ENCODE measurements at regions not wholly inside any gene's neighbourhood (a gene's known extent, or its start where the extent isn't known, plus 50 kb on each side); places are given as distances from the start of the nearest gene placed in this dataset.
"Not testable (repeated sequence)": the region's sequence is repeated elsewhere in the genome, so short reads cannot be mapped to it uniquely, and the experiment has no call there.

DNA sequence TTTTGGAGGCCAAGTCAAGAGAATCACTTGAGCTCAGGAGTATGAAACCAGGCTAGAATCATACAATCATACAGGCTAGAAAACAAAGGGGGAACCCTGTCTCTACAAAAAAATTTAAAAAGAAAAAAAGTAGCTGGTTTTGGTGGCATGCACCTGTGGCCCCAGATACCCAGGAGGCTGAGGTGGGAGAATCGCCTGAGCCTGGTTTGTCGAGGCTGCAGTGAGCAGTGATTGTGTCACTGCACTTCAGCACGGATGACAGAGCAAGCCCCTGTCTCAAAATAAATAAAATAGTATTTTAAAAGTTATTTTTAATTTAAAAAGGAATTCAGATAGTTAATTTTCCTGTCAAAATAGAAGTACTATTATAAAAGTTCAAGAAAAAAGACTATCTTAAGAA lies 369.1 kb upstream of the SLITRK5 start:
- H3K4me3 Mint-ChIP-seq, result no peak overlapping the region
- H3K9me3 Mint-ChIP-seq, result peaks cover 10% of the 10 kb centered on the region
- no peaks in the 10 kb centered on the region for H3K4me1 Mint-ChIP-seq
- no peaks in the 10 kb centered on the region for H3K36me3 Mint-ChIP-seq
- no peak overlapping the region for H3K27ac Mint-ChIP-seq
- ATAC-seq (no peak), DNase-seq (ENCODE audit: low spot score in 2 of 2) (no peak)

DNA sequence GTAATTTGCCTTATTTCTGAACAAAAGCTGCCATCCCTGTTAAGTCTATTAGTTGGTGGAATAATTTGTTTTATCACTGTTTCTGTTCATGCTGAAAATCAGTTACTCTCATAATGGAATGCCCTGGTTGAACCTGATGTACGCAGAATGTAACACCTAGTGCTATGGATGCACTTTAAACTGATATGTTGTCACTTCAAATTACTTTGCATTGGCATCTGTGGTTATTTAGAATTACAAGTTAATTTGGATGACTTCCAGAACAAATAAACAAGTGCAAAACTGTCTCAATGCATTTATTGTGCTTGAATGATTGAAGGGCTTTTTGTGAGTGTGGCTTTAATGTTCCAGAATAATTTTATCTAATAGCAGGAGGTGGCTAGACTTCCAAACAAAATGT lies 368.2 kb upstream of the SLITRK5 start:
- ATAC-seq, result no peak
- no peaks in the 10 kb centered on the region for H3K36me3 Mint-ChIP-seq
- no peak overlapping the region for H3K27ac Mint-ChIP-seq
- DNase-seq (ENCODE audit: low spot score in 2 of 2), result no peak
- H3K4me1 Mint-ChIP-seq, result no peaks in the 10 kb centered on the region
- peaks cover 10% of the 10 kb centered on the region for H3K9me3 Mint-ChIP-seq
- H3K4me3 Mint-ChIP-seq, result no peak overlapping the region

DNA sequence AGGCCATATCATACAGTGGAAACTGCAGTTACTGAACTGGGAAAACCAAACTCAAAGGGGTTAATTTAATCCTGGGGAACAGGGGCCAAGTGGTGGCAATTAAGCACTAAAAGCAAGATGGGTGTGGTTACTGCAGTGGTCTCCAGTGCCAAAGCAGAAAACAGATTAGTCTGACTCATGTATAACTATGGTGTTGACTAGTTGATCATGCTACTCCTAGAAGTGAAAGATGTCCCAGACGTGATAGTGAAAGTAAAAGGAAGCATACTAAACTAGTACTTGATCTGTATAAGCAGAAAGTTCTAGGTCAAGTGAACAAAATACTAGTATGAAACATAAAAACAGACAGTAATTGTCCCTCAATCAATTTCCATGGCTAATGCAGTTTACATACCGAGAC lies 360.0 kb upstream of the SLITRK5 start:
- H3K4me3 Mint-ChIP-seq, result no peak overlapping the region
- DNase-seq (ENCODE audit: low spot score in 2 of 2) (no peak), ATAC-seq (peak; percentile 78)
- no peaks in the 10 kb centered on the region for H3K36me3 Mint-ChIP-seq
- no peaks in the 10 kb centered on the region for H3K4me1 Mint-ChIP-seq
- H3K27ac Mint-ChIP-seq, result no peak overlapping the region
- peaks cover 15% of the 10 kb centered on the region for H3K9me3 Mint-ChIP-seq

DNA sequence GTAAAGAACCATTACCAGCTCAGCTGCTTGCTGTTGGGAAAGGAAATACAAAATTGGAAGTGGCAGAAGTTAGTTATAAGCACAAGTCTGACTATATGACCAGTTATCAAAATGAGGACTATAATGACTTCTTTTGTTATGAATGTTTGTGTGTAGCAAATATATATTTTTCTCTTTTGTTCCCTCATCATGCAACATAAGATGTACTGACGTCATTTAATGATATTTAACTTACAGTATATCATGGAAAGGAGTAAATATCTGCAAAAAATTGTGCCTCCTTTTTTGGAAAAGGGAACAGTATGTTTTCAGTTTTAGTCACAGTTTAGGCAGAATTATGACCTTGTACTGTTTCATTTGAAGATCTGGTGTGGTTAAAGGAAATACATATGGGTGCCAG lies 356.3 kb upstream of the SLITRK5 start:
- Mint-ChIP-seq H3K9me3 (peaks cover 12% of the 10 kb centered on the region), H3K27ac (no peak overlapping the region), H3K4me3 (no peak overlapping the region), H3K4me1 (no peaks in the 10 kb centered on the region), H3K36me3 (no peaks in the 10 kb centered on the region)
- DNase-seq (ENCODE audit: low spot score in 2 of 2) (no peak), ATAC-seq (no peak)

DNA sequence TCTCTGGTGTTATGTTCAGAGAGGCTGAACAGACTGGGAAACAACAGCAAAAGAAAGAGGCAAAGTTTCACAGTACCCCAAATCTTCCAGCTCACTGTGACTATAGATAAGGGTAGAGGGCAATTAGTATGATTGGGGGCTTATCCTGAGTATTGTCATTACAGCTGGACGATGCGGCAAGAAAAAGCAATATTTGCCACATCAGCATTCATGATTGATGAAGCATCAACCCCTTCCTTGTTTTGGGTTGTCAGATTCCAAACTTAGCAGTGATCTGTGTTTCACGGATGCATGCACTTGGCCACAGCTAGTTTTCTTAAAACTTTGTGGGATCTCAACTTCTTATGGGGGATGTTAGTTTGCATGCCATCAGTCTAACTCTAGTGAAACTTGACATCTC lies 348.8 kb upstream of the SLITRK5 start:
- no peaks in the 10 kb centered on the region for H3K4me1 Mint-ChIP-seq
- H3K4me3 Mint-ChIP-seq, result no peak overlapping the region
- H3K27ac Mint-ChIP-seq, result no peak overlapping the region
- DNase-seq (ENCODE audit: low spot score in 2 of 2), result no peak
- no peak for ATAC-seq
- peaks cover 3% of the 10 kb centered on the region for H3K9me3 Mint-ChIP-seq
- H3K36me3 Mint-ChIP-seq, result no peaks in the 10 kb centered on the region

DNA sequence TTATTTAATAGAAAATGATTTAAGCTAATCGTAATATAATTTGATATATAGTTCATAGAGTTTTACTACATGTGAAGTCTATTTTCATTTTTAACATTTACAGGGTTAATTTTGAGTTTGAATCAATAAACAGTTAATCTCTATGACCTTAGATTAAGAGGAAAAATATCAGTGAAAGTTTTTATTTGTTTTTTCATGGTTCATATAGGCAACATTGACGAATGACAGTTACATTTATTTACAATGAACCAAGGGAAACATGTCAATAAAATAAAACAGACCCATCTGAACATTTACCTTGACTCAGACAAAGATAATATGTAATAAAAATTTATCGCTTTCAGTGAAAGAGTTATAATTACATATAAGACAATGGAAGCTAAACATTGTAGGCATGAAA lies 346.6 kb upstream of the SLITRK5 start:
- Mint-ChIP-seq H3K4me1 (no peaks in the 10 kb centered on the region), H3K9me3 (peaks cover 3% of the 10 kb centered on the region), H3K4me3 (no peak overlapping the region), H3K36me3 (no peaks in the 10 kb centered on the region), H3K27ac (no peak overlapping the region)
- no peak for ATAC-seq
- no peak for DNase-seq (ENCODE audit: low spot score in 2 of 2)

GRCh38 chr13:87331178-87331577 lies 340.0 kb upstream of the SLITRK5 start:
- no peak overlapping the region for H3K27ac Mint-ChIP-seq
- no peaks in the 10 kb centered on the region for H3K4me1 Mint-ChIP-seq
- ATAC-seq (no peak), DNase-seq (ENCODE audit: low spot score in 2 of 2) (no peak)
- H3K36me3 Mint-ChIP-seq, result no peaks in the 10 kb centered on the region
- H3K4me3 Mint-ChIP-seq, result no peak overlapping the region
- peaks cover 8% of the 10 kb centered on the region for H3K9me3 Mint-ChIP-seq

GRCh38 chr13:87333599-87333998 lies 337.6 kb upstream of the SLITRK5 start:
- Mint-ChIP-seq H3K4me3 (no peak overlapping the region), H3K27ac (no peak overlapping the region), H3K4me1 (no peaks in the 10 kb centered on the region), H3K36me3 (no peaks in the 10 kb centered on the region), H3K9me3 (peaks cover 5% of the 10 kb centered on the region)
- DNase-seq (ENCODE audit: low spot score in 2 of 2) (no peak), ATAC-seq (no peak)

DNA sequence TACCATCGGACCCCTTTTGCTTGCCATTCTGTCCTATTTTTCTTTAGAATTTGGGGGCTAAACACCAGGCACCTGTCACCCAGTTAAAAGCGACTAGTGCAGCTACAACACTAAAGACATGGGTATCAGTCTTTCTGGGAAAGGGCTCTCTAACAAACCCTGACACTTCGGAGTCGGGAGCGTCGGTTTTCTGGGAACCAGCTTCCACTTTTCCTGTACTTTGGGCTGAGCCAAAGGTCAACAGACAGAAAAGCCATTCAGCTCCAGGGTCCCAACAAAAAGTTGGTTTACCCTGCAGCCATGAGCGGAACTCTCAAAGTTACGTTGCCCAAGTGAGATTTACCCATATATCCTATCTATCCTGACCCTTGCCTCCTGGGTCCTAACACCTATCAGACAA lies 337.0 kb upstream of the SLITRK5 start:
- no peak for ATAC-seq
- H3K27ac Mint-ChIP-seq, result no peak overlapping the region
- H3K4me3 Mint-ChIP-seq, result no peak overlapping the region
- no peaks in the 10 kb centered on the region for H3K36me3 Mint-ChIP-seq
- no peaks in the 10 kb centered on the region for H3K4me1 Mint-ChIP-seq
- H3K9me3 Mint-ChIP-seq, result peaks cover 5% of the 10 kb centered on the region
- DNase-seq (ENCODE audit: low spot score in 2 of 2), result no peak

- not testable (repeated sequence) for H3K9me3 Mint-ChIP-seq; H3K36me3 Mint-ChIP-seq; H3K4me1 Mint-ChIP-seq; H3K27ac Mint-ChIP-seq; ATAC-seq; H3K4me3 Mint-ChIP-seq; DNase-seq (ENCODE audit: low spot score in 2 of 2)
Observed at GRCh38 chr13:87336346-87336889, 334.8 kb upstream of the SLITRK5 start.

DNA sequence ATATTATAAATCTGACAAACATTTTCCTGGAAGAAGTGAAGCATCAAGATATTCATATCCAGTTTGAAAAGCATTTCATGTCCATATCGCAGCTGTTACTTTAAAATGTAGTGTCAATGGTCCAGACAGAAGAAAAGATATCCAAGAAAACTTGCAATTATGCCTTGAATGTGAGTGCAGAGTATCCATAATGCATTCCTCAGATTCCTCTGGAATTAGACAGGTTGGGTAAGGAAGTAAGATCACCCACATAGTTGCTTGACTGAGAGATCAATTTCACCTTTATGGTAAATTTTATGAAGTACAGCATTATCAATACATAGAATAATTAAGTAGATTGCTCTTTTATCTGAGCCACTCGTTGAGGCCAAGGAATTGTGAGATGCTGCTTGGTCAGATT lies 327.0 kb upstream of the SLITRK5 start:
- ATAC-seq (no peak), DNase-seq (ENCODE audit: low spot score in 2 of 2) (no peak)
- Mint-ChIP-seq H3K4me1 (no peaks in the 10 kb centered on the region), H3K27ac (no peak overlapping the region), H3K9me3 (no peaks in the 10 kb centered on the region), H3K36me3 (no peaks in the 10 kb centered on the region), H3K4me3 (no peak overlapping the region)

- Mint-ChIP-seq H3K4me3 (no peak overlapping the region), H3K36me3 (no peaks in the 10 kb centered on the region), H3K9me3 (peaks cover 11% of the 10 kb centered on the region), H3K4me1 (no peaks in the 10 kb centered on the region), H3K27ac (no peak overlapping the region)
- DNase-seq (ENCODE audit: low spot score in 2 of 2) (no peak), ATAC-seq (no peak)
Observed at GRCh38 chr13:87355451-87355850, 315.7 kb upstream of the SLITRK5 start.

DNA sequence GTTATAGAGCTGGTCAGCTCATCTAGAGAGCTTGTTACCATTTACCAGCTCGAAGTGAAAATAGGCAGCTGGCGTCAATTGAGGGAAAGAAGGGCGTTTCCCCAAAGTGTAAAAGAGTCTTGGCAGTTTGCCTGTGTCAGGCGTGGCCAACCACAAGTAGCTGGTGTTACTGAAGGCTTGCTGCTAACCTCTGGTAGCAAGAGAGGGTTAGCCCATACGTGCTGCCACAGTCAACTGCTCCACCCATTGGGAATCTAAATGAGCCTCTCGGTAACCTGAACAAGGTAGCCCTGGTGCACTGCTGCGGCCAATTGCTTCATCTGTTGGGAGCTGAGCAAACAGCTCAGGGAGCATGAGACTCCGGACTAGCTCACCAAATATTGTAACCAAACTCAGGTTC lies 314.9 kb upstream of the SLITRK5 start:
- H3K36me3 Mint-ChIP-seq, result no peaks in the 10 kb centered on the region
- ATAC-seq, result no peak

DNA sequence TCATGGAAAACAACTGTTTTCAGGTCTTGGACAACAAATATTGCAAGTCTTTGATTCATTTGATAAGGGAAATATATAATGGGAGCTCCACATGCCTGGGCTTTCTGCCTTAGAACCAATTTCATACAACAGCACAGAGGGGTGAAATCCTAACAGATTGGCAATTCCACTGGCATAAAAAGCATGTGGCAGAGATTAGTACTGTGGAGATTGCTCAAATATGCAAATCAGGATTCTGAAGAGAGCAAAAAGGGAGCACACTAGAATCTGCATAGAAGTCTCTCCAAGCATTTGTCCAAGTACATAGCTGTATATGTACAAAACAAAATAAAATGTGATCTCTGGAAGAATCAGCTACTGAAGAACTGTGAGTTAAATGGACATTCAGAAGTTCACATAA lies 312.9 kb upstream of the SLITRK5 start:
- ATAC-seq, result no peak
- H3K27ac Mint-ChIP-seq, result no peak overlapping the region

More for the DNA sequence above, 314.9 kb upstream of the SLITRK5 start:
- Mint-ChIP-seq H3K4me3 (no peak overlapping the region), H3K27ac (no peak overlapping the region), H3K9me3 (peaks cover 11% of the 10 kb centered on the region), H3K4me1 (no peaks in the 10 kb centered on the region)
- DNase-seq (ENCODE audit: low spot score in 2 of 2), result no peak

DNA sequence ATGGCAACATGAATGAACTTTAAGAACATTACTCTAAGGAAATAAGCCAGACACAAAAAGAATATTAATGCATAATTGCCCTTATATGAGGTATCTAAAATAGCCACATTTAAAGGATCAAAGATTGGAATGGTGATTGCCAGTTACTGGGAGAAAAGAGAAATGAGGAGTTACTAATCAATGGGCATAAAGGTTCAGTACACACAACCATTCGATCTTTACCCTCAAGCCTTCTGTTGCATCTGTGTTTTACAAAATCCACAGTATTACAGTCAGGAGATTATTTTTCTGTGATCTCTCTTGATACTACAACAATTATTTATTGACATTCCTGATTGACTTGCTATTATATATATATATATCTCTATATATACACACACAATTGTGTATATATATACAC lies 310.0 kb upstream of the SLITRK5 start:
- DNase-seq (ENCODE audit: low spot score in 2 of 2), result no peak
- Mint-ChIP-seq H3K36me3 (no peaks in the 10 kb centered on the region), H3K27ac (no peak overlapping the region), H3K4me1 (no peaks in the 10 kb centered on the region), H3K4me3 (no peak overlapping the region), H3K9me3 (peaks cover 4% of the 10 kb centered on the region)
- ATAC-seq, result no peak

More for the DNA sequence above, 312.9 kb upstream of the SLITRK5 start:
- no peak for DNase-seq (ENCODE audit: low spot score in 2 of 2)
- H3K36me3 Mint-ChIP-seq, result no peaks in the 10 kb centered on the region
- peaks cover 11% of the 10 kb centered on the region for H3K9me3 Mint-ChIP-seq
- H3K4me1 Mint-ChIP-seq, result no peaks in the 10 kb centered on the region
- H3K4me3 Mint-ChIP-seq, result no peak overlapping the region

DNA sequence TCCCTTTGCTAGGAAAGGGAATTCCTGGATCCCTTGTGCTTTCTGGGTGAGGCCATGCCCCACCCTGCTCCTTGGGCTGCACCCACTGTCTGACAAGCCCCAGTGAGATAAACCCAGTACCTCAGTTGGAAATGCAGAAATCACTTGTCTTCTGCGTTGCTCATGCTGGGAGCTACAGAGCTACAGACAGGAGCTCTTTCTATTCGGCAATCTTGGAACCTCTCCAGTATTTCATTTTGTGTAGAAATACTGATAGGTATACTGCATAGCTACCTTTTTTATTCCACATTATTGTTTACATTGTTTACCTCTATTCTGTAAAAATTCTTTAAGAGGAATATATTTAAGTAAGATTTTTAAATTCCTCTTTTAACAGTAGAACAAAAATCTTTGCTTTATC lies 302.5 kb upstream of the SLITRK5 start:
- no peak for DNase-seq (ENCODE audit: low spot score in 2 of 2)

GRCh38 chr13:87376081-87376480 lies 295.1 kb upstream of the SLITRK5 start:
- DNase-seq (ENCODE audit: low spot score in 2 of 2) (no peak), ATAC-seq (no peak)
- Mint-ChIP-seq H3K9me3 (peaks cover 7% of the 10 kb centered on the region), H3K36me3 (no peaks in the 10 kb centered on the region), H3K4me3 (no peak overlapping the region), H3K27ac (no peak overlapping the region), H3K4me1 (no peaks in the 10 kb centered on the region)

More for the DNA sequence above, 302.5 kb upstream of the SLITRK5 start:
- no peak overlapping the region for H3K27ac Mint-ChIP-seq
- ATAC-seq, result no peak
- H3K4me3 Mint-ChIP-seq, result no peak overlapping the region
- no peaks in the 10 kb centered on the region for H3K4me1 Mint-ChIP-seq
- H3K9me3 Mint-ChIP-seq, result peaks cover 8% of the 10 kb centered on the region
- H3K36me3 Mint-ChIP-seq, result no peaks in the 10 kb centered on the region
